HG02852 (cell line): ENCODE measurements at regions not wholly inside any gene's neighbourhood (a gene's known extent, or its start where the extent isn't known, plus 50 kb on each side); places are given as distances from the start of the nearest gene placed in this dataset.

ENCODE experiments used
- ATAC-seq: cut with Tn5 transposase; IDR thresholded peaks from one replicate; pipeline ENCODE4 v1.9.1; 2021; ENCODE audit warnings: mild to moderate bottlenecking, moderate library complexity; ENCODE audit not compliant: unreplicated experiment

GRCh38 chrX:134747006-134747405 lies 50.0 kb downstream of the PABIR2 start:
- no peak for ATAC-seq

- no peak for ATAC-seq
Observed at GRCh38 chrX:134746410-134746785, 50.6 kb downstream of the PABIR2 start.

- no peak for ATAC-seq
Observed at GRCh38 chrX:134745636-134746409, 51.2 kb downstream of the PABIR2 start.

- no peak for ATAC-seq
Observed at GRCh38 chrX:134743091-134743490, 53.9 kb downstream of the PABIR2 start.

GRCh38 chrX:134742573-134742972 lies 54.4 kb downstream of the PABIR2 start:
- ATAC-seq = no peak

GRCh38 chrX:134741746-134742145 lies 55.3 kb downstream of the PABIR2 start:
- no peak for ATAC-seq

- no peak for ATAC-seq
Observed at GRCh38 chrX:134738986-134739740, 57.8 kb downstream of the PABIR2 start.

- no peak for ATAC-seq
Observed at GRCh38 chrX:134738445-134738844, 58.6 kb downstream of the PABIR2 start.

GRCh38 chrX:134737721-134738369 lies 59.2 kb downstream of the PABIR2 start:
- no peak for ATAC-seq

- ATAC-seq = no peak
Observed at GRCh38 chrX:134737061-134737460, 59.9 kb downstream of the PABIR2 start.

- ATAC-seq = no peak
Observed at GRCh38 chrX:134736356-134736755, 60.6 kb downstream of the PABIR2 start.

GRCh38 chrX:134735015-134735414 lies 62.0 kb downstream of the PABIR2 start:
- no peak for ATAC-seq

- ATAC-seq = no peak
Observed at GRCh38 chrX:134734466-134734952, 62.5 kb downstream of the PABIR2 start.

- ATAC-seq = no peak
Observed at GRCh38 chrX:134733591-134733990, 63.4 kb downstream of the PABIR2 start.

- no peak for ATAC-seq
Observed at GRCh38 chrX:134732676-134733075, 64.3 kb downstream of the PABIR2 start.

GRCh38 chrX:134732152-134732551 lies 64.9 kb downstream of the PABIR2 start:
- no peak for ATAC-seq

- ATAC-seq = no peak
Observed at GRCh38 chrX:134727363-134727762, 69.1 kb upstream of the PLAC1 start.

- no peak for ATAC-seq
Observed at GRCh38 chrX:134725103-134725690, 66.9 kb upstream of the PLAC1 start.

GRCh38 chrX:134721766-134722532 lies 63.7 kb upstream of the PLAC1 start:
- ATAC-seq = no peak

GRCh38 chrX:134718966-134719317 lies 60.7 kb upstream of the PLAC1 start:
- peak; percentile 71 for ATAC-seq
